HUDEP-2 (cell line): ENCODE measurements at regions not wholly inside any gene's neighbourhood (a gene's known extent, or its start where the extent isn't known, plus 50 kb on each side); places are given as distances from the start of the nearest gene placed in this dataset.

ENCODE experiments used
- DNase-seq, 76 experiments: peaks; one replicate each; lab custom pipeline; 2025; ENCODE audit not compliant: unreplicated experiment in 76 of 76; lab: John Stamatoyannopoulos, UW

GRCh38 chr5:179497636-179498340 is 52.6 kb upstream of the RUFY1 start:
- DNase-seq: no peak

DNA sequence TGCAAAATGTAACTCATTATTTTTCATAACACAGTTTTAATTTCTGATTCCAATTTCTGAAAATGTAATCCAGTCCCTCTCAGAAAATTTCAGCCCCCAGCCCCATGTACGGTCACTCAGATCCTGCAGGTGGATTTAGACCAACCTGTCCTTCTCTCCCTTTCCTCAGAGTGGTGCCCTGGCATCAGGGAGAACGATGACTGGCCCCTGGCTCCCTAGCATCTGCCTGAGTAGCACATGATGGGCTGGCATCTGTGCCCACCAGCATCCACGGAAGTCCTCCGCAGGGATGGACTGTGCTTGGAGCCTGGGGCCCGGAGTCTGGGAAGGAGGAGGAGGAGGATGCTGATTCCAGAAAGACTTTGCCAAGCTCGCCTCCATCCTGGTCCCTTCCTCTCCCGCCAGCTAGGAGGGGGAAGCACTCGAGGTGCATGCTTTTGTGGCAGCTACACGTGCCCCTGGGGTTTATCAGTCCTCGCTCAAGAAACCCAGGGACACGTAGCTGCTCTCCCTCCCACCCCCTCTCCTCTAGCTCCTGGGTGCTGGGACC is 54.4 kb upstream of the RUFY1 start:
- no peak for DNase-seq

- DNase-seq: no peak
These were observed 55.4 kb upstream of the RUFY1 start for GRCh38 chr5:179494774-179495526.

- DNase-seq: no peak
These were observed 61.4 kb upstream of the RUFY1 start for GRCh38 chr5:179488975-179489374.

- no peak for DNase-seq
These were observed 61.9 kb upstream of the RUFY1 start for GRCh38 chr5:179488491-179488890.

DNA sequence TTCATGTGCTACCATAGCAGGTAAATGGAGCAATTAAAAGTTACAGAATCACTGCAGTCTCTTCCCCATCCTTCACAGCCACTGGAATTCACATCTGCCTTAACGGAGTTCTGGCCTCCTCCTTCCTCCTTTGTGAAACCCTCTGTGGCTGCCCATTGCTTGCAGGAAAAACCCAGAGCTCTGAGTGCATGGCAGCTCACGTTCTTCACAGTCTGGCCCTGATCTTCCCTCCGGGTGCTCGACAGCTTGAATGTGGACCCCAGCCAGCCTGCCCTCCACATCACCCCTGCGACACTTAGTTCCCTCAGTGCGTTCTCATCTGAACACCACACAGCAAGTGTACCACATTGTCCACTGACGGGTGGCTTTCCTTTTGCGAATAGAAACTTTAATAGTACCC is 63.2 kb upstream of the RUFY1 start:
- no peak for DNase-seq

DNA sequence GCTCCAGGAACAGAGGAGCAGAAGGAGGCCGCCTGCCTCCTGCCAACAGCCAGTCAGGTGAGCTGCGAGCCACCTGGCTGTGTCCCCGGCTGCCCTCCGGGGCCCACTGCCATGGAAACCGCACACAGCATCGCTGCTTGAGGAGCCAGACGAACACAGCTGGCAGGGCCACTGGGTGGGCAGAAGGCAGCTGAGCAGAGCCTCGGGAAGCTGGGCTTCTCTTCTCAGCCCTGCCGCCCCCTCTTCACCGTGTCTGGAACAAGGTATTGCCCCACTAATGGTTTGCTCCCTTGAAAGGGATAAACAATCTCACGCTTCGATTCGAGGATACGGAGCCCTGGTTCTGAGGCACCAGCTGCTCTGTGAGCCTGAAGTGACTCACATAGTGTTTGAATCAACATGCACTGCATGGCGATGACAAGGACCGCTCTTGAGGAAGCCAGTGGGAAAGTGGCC is 63.7 kb upstream of the RUFY1 start:
- DNase-seq: no peak

GRCh38 chr5:179485845-179486575 is 64.3 kb upstream of the RUFY1 start:
- no peak for DNase-seq

DNA sequence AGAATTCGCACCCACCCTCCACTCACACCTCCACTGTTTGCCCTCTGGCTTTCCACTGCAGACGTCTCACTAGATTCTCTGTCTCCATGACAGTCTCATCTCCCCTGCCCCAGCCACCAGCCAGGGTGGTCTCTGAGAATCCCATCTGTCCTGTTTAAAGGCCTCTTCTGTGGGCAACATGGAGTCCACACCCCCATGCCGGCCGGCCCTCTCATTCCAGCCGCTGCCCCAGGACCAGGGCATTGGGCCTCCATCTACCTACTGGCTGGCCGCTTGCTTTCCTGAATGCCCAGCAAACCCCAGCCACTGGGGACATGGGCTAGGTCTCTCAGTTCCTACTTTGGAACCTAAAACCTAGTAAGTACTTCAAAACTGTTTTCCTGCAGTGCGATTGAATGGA is 65.6 kb upstream of the RUFY1 start:
- no peak for DNase-seq

GRCh38 chr5:179484201-179484600 is 66.2 kb upstream of the RUFY1 start:
- DNase-seq: no peak

- DNase-seq: no peak
These were observed 71.7 kb upstream of the RUFY1 start for GRCh38 chr5:179478624-179479023.

- DNase-seq: no peak
These were observed 75.1 kb upstream of the RUFY1 start for GRCh38 chr5:179475208-179475751.

GRCh38 chr5:179472641-179473040 is 77.7 kb upstream of the RUFY1 start:
- DNase-seq: no peak

GRCh38 chr5:179472174-179472573 is 78.2 kb upstream of the RUFY1 start:
- DNase-seq: no peak

GRCh38 chr5:179470201-179470600 is 80.2 kb upstream of the RUFY1 start:
- no peak for DNase-seq

- DNase-seq: no peak
These were observed 81.7 kb upstream of the RUFY1 start for GRCh38 chr5:179468696-179469095.

- no peak for DNase-seq
These were observed 82.9 kb upstream of the RUFY1 start for GRCh38 chr5:179467441-179467840.

GRCh38 chr5:179464631-179465030 is 85.7 kb upstream of the RUFY1 start:
- DNase-seq: no peak

DNA sequence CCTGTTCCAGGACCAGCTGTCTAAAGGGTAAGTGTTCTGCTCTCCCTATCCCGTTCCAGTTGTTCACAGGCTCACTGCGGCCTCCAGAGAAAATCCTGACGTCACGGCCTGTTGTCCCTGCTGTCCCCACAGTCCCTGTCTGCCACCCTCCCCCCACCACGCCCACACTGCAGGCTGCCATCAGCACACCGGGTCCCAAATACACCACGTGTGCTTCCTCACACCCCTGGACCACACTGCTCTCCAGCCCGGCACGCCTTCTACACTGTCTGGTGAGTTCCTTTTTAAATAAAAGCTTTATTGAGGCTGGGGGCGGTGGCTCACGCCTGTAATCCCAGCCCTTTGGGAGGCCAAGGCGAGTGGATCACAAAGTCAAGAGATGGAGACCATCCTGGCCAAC is 88.3 kb upstream of the RUFY1 start:
- no peak for DNase-seq

DNA sequence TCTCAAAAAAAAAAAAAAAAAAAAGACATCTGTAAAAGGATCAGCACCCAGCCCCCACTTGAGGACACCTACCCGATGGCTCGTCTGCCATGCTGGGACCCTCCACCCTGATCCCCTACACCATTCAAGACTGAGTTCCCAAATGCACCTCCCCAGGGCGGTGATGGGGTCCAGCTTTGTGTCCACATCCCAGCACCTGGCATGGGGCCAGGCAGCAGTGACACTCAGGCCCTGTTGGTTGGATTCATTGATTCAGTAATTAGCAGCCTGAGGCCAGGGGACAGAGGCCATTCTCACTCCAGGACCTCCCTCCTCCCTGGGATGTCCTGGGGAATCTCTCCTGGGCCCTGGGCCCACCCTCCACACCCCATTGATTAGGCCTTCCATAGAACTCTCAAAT is 88.8 kb upstream of the RUFY1 start:
- DNase-seq: no peak

DNA sequence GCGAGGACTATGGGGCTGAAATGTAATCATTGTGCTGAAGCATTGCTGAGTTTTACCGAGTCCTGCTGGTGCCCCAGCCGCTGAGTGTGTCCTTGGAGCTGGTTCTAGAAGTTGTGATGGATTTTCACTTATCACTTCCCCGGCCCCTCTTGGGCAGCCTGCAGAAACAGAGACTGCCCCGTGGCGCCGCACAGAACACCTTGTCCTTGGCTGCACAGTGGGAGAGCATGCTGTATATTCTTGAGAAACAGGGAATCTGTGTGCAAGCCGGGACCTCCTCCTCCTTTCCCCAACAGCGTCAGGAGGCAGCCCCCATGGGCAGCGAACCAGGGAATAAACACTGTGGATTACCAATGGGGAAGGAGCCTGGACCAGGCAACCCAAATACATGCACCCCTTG is 90.6 kb upstream of the RUFY1 start:
- DNase-seq: no peak
